C1 segment of cervical spinal cord (tissue), 14 donors: ENCODE measurements at regions not wholly inside any gene's neighbourhood (a gene's known extent, or its start where the extent isn't known, plus 50 kb on each side); places are given as distances from the start of the nearest gene placed in this dataset.

Experiments
- DNase-seq, 14 donors: peaks; one replicate each; lab custom pipeline; 2025; lab: John Stamatoyannopoulos, UW

GRCh38 chr1:59055908-59056719 lies 240.8 kb upstream of the FGGY start:
- DNase-seq, result no peak

GRCh38 chr1:59057211-59057694 lies 239.6 kb upstream of the FGGY start:
- DNase-seq, result no peak

- DNase-seq, result no peak
These were observed 239.1 kb upstream of the FGGY start for GRCh38 chr1:59057796-59058195.

- no peak for DNase-seq
These were observed 238.0 kb upstream of the FGGY start for GRCh38 chr1:59058665-59059439.

- peak in 4 of 14 donors; percentile 4 to 29 (median 16) for DNase-seq
These were observed 235.0 kb upstream of the FGGY start for GRCh38 chr1:59061876-59062275.

GRCh38 chr1:59062743-59063142 lies 234.2 kb upstream of the FGGY start:
- no peak for DNase-seq

- no peak for DNase-seq
These were observed 233.4 kb upstream of the FGGY start for GRCh38 chr1:59063501-59063900.

- DNase-seq, result no peak
These were observed 232.3 kb upstream of the FGGY start for GRCh38 chr1:59064592-59064991.

GRCh38 chr1:59066236-59066635 lies 230.7 kb upstream of the FGGY start:
- DNase-seq, result no peak

GRCh38 chr1:59070610-59071009 lies 226.3 kb upstream of the FGGY start:
- DNase-seq, result no peak

- no peak for DNase-seq
These were observed 225.6 kb upstream of the FGGY start for GRCh38 chr1:59071289-59071688.

GRCh38 chr1:59071876-59072582 lies 224.9 kb upstream of the FGGY start:
- no peak for DNase-seq

GRCh38 chr1:59072583-59072947 lies 224.3 kb upstream of the FGGY start:
- DNase-seq, result no peak

GRCh38 chr1:59074598-59074997 lies 222.3 kb upstream of the FGGY start:
- DNase-seq, result no peak

- DNase-seq, result no peak
These were observed 221.9 kb upstream of the FGGY start for GRCh38 chr1:59075021-59075420.

- DNase-seq, result no peak
These were observed 220.3 kb upstream of the FGGY start for GRCh38 chr1:59076612-59077011.

GRCh38 chr1:59077466-59078069 lies 219.3 kb upstream of the FGGY start:
- DNase-seq, result no peak

- DNase-seq, result no peak
These were observed 218.7 kb upstream of the FGGY start for GRCh38 chr1:59078070-59078800.

GRCh38 chr1:59078866-59079265 lies 218.0 kb upstream of the FGGY start:
- DNase-seq, result no peak

GRCh38 chr1:59079434-59080140 lies 217.3 kb upstream of the FGGY start:
- no peak for DNase-seq
